GM12878 (cell line): ENCODE measurements at regions not wholly inside any gene's neighbourhood (a gene's known extent, or its start where the extent isn't known, plus 50 kb on each side); places are given as distances from the start of the nearest gene placed in this dataset.

Source experiments
- ATAC-seq: fragments of 200-7000 bp; cut with Tn5 transposase; 3 replicates; pipeline ENCODE4 v1.9.1; 2020; ENCODE audit warnings: mild to moderate bottlenecking, moderate library complexity
- BruUV-seq: library from RNA; stranded (reverse); fragments of 400-500 nt; replicated peaks from 2 replicates; lab custom pipeline; 2021; lab: Mats Ljungman, UMichigan
- CTCF ChIA-PET: fragments of 300-600 bp; sonication (Branson Sonifier 250); formaldehyde crosslinking; extraction: SDS; loops from one replicate; lab custom pipeline; 2021; ENCODE audit warnings: inconsistent platforms; lab: Yijun Ruan, JAX
- POLR2A ChIA-PET: fragments of 350-600 bp; formaldehyde crosslinking; extraction: SDS; loops from one replicate; lab custom pipeline; 2021; ENCODE audit warnings: inconsistent platforms; lab: Charles Lee
- RAD21 ChIA-PET: fragments of 300-600 bp; sonication (Branson Sonifier 250); formaldehyde crosslinking; loops from one replicate; lab custom pipeline; 2023; ENCODE audit warnings: antibody characterized with exemption; ENCODE audit not compliant: unreplicated experiment; lab: Charles Lee
- SMC1A ChIA-PET: fragments of 300-600 bp; sonication (Branson Sonifier 250); formaldehyde crosslinking; loops from one replicate; lab custom pipeline; 2023; ENCODE audit not compliant: unreplicated experiment, uncharacterized antibody; lab: Charles Lee
- DNase-seq: peaks from one replicate; pipeline ENCODE4 v3.0.0-alpha.2; 2011; ENCODE audit warnings: low read depth, low spot score
- FAIRE-seq: peaks from 3 replicates; lab custom pipeline; 2011; peaks lifted over from hg19 to GRCh38; lab: Jason Lieb, UNC
- H2AFZ ChIP-seq: 2 replicates; pipeline ENCODE4 v1.6.0; 2011; ENCODE audit warnings: low read depth, low read length, control low read depth; ENCODE audit not compliant: control insufficient read depth
- H3K27ac ChIP-seq: 2 replicates; pipeline ENCODE4 v1.5.1; 2011; ENCODE audit warnings: control low read depth; ENCODE audit not compliant: control insufficient read depth, insufficient read depth
- H3K27me3 ChIP-seq, 2 experiments: replicated peaks in 1 of 2; 2 replicates each; pipeline versions ENCODE4 v1.6.0 to v1.6.1; 2011; ENCODE audit warnings: low read length in 1 of 2; ENCODE audit not compliant: control insufficient read depth in 2 of 2, insufficient read depth in 2 of 2
- H3K36me3 ChIP-seq, 2 experiments: 2 replicates each; pipeline ENCODE4 v1.5.1; 2011; ENCODE audit warnings: low read length in 1 of 2; ENCODE audit not compliant: control insufficient read depth in 2 of 2, insufficient read depth in 2 of 2
- H3K4me1 ChIP-seq: 2 replicates; pipeline ENCODE4 v1.6.1; 2011; ENCODE audit warnings: mild to moderate bottlenecking, low read length, moderate library complexity, mixed read lengths; ENCODE audit not compliant: control insufficient read depth, insufficient read depth
- H3K4me2 ChIP-seq: 2 replicates; pipeline ENCODE4 v1.6.0; 2011; ENCODE audit warnings: control low read depth; ENCODE audit not compliant: control insufficient read depth, insufficient read depth
- H3K4me3 ChIP-seq: fragments of 200-600 bp; sonication (generic); 2 replicates; pipeline ENCODE4 v1.5.1; 2016
- H3K79me2 ChIP-seq: 2 replicates; pipeline ENCODE4 v1.6.0; 2011; ENCODE audit warnings: low read length; ENCODE audit not compliant: control insufficient read depth, insufficient read depth
- H3K9ac ChIP-seq: 2 replicates; pipeline ENCODE4 v1.8.0; 2011; ENCODE audit warnings: low read length, control low read depth, mixed read lengths; ENCODE audit not compliant: control insufficient read depth, insufficient read depth
- H3K9me3 ChIP-seq: replicated peaks from 3 replicates; pipeline ENCODE4 v1.5.1; 2011; ENCODE audit warnings: mild to moderate bottlenecking, low read length; ENCODE audit not compliant: control insufficient read depth, insufficient read depth
- H4K20me1 ChIP-seq: 2 replicates; pipeline ENCODE4 v1.6.0; 2011; ENCODE audit not compliant: control insufficient read depth, insufficient read depth
- RAD21 ChIP-seq: IDR thresholded peaks from 2 replicates; pipeline ENCODE4 v1.6.1; 2011; ENCODE audit warnings: mild to moderate bottlenecking, low read depth, low read length, moderate library complexity; ENCODE audit not compliant: insufficient read depth
- RELA ChIP-seq: fragments of 450-650 bp; IDR thresholded peaks from 2 replicates; pipeline ENCODE4 v1.8.0; 2014; ENCODE audit warnings: borderline replicate concordance; ENCODE audit not compliant: partially characterized antibody
- SMC3 ChIP-seq: IDR thresholded peaks from 2 replicates; pipeline ENCODE4 v1.6.1; 2011; ENCODE audit warnings: low read length, improper control_type of control experiment, borderline replicate concordance
- SREBF1 ChIP-seq: IDR thresholded peaks from 2 replicates; pipeline ENCODE4 v1.6.1; 2012; ENCODE audit warnings: mild to moderate bottlenecking, low read length
- WGBS: methylation state at CpG from one replicate; pipeline ENCODE4 v1.1.6; 2016; ENCODE audit warnings: low lambda C conversion rate; ENCODE audit not compliant: insufficient replicate concordance, insufficient coverage; ENCODE audit errors: missing lambda C conversion rate; 5-methylcytosine and 5-hydroxymethylcytosine counted together
- in situ Hi-C: fragments of 300-500 bp; cut with MboI; formaldehyde crosslinking; loops from 9 replicates; pipeline ENCODE4 v1.14.3; 2018; ENCODE audit warnings: mixed read lengths
- intact Hi-C: fragments of 100-400 bp; cut with micrococcal nuclease; formaldehyde crosslinking; loops from one replicate; pipeline ENCODE4 v1.14.2; 2022; ENCODE audit not compliant: unreplicated experiment
- TF ChIP-seq, protein P1 (sequence below): fragments of 150-350 bp; IDR thresholded peaks from 2 replicates; pipeline ENCODE4 v1.6.1; 2016; ENCODE audit warnings: low read depth, low read length
- TF ChIP-seq, protein P2 (sequence below): fragments of 450-650 bp; IDR thresholded peaks from 2 replicates; pipeline ENCODE4 v1.6.1; 2017; ENCODE audit warnings: mild to moderate bottlenecking, moderate library complexity
- TF ChIP-seq, protein P3 (sequence below): IDR thresholded peaks from 2 replicates; pipeline ENCODE4 v1.6.1; 2012; ENCODE audit warnings: low read depth, low read length, improper control_type of control experiment

DNA sequence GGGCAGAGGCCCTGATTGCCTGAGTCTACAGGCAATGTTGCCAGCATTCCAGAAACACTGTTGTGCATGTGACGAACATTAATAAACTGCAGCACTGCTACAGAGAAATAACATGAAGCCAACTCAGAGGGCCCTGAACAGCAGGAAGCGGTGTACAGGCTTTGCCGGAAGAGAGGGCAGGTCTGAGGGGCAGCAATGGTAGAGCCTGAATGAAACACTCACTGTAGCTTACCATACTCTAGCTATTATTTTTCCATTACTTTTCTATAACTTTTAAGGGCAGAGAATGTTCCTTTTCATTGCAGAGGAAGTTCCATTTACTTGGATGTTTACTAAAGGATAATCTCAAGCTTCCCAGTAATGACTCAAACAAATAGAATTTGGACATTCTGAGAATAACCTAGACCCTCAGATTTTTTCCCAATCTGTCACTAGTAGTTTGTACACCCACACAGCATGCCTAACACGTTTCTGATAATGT is 150.4 kb downstream of the MTX2 start:
- CTCF ChIA-PET, result no interaction called here
- BruUV-seq, result no TSS peak
- no peak overlapping the region for H2AFZ ChIP-seq

DNA sequence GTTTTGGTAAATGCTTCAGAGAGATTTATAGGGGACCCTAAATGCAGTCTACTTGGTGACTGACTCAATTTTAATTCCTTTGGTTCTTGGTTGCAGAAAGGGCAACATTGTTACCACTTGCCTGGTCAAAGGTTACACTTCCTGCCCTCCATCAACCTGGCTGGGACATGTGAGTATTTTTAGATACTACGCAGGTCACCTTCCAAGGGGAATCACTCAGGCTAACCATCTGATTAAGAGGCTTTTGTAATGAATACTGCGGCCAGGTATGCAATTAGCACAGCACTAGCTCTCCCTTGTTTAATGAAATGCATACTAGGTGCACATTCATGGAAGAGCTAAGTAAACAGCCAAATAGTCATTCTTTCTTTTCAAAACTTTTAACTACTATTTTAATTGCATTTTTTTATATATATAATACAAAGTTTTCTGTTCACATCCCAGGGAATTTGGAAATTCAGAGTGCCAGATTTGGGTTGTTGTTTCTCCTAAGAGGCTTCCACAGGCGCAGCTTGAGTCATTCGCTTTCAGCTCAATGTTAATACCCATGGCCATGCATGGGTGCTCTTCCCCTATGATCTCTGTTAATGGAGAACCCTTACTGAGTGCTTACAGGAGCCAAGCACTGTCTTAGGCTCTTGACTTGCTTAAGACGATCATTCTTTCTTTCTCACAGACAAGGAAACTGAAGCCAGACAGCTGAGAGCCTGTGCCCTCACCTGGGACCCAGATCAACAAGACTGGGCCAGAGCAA is 152.2 kb downstream of the MTX2 start:
- no peak overlapping the region for H2AFZ ChIP-seq
- FAIRE-seq (no peak), DNase-seq (no peak), ATAC-seq (no peak)
- no peaks in the 10 kb centered on the region; a peak in 1 of 4 replicates for H3K27me3 ChIP-seq
- CTCF ChIA-PET, result no interaction called here
- no peak overlapping the region for H3K27ac ChIP-seq
- no peaks in the 10 kb centered on the region for H3K79me2 ChIP-seq
- in situ Hi-C loops (no loop called here), intact Hi-C loops (no loop called here)
- no peaks in the 10 kb centered on the region for H3K4me1 ChIP-seq
- H3K9ac ChIP-seq, result no peak overlapping the region
- BruUV-seq, result no TSS peak
- no peak overlapping the region for H3K4me2 ChIP-seq
- H4K20me1 ChIP-seq, result no peaks in the 10 kb centered on the region
- no peaks in the 10 kb centered on the region for H3K9me3 ChIP-seq
- RAD21 ChIA-PET, result interaction anchor here (0.6 kb wide), 1 partner anchor 278 kb away, joined by 3 read pairs; no protein-coding TSS in a partner anchor
- SMC1A ChIA-PET, result interaction anchor here (1.4 kb wide), 1 partner anchor 27 kb away, joined by 3 read pairs; no protein-coding TSS in a partner anchor
- POLR2A ChIA-PET, result no interaction called here
- H3K4me3 ChIP-seq, result no peak overlapping the region
- no peaks in the 10 kb centered on the region for H3K36me3 ChIP-seq
- 59% methylated on average over 5 of the region's 5 CpGs for WGBS
- TF ChIP-seq, protein P1, sequence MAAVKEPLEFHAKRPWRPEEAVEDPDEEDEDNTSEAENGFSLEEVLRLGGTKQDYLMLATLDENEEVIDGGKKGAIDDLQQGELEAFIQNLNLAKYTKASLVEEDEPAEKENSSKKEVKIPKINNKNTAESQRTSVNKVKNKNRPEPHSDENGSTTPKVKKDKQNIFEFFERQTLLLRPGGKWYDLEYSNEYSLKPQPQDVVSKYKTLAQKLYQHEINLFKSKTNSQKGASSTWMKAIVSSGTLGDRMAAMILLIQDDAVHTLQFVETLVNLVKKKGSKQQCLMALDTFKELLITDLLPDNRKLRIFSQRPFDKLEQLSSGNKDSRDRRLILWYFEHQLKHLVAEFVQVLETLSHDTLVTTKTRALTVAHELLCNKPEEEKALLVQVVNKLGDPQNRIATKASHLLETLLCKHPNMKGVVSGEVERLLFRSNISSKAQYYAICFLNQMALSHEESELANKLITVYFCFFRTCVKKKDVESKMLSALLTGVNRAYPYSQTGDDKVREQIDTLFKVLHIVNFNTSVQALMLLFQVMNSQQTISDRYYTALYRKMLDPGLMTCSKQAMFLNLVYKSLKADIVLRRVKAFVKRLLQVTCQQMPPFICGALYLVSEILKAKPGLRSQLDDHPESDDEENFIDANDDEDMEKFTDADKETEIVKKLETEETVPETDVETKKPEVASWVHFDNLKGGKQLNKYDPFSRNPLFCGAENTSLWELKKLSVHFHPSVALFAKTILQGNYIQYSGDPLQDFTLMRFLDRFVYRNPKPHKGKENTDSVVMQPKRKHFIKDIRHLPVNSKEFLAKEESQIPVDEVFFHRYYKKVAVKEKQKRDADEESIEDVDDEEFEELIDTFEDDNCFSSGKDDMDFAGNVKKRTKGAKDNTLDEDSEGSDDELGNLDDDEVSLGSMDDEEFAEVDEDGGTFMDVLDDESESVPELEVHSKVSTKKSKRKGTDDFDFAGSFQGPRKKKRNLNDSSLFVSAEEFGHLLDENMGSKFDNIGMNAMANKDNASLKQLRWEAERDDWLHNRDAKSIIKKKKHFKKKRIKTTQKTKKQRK, result no peak
- TF ChIP-seq, protein P2, sequence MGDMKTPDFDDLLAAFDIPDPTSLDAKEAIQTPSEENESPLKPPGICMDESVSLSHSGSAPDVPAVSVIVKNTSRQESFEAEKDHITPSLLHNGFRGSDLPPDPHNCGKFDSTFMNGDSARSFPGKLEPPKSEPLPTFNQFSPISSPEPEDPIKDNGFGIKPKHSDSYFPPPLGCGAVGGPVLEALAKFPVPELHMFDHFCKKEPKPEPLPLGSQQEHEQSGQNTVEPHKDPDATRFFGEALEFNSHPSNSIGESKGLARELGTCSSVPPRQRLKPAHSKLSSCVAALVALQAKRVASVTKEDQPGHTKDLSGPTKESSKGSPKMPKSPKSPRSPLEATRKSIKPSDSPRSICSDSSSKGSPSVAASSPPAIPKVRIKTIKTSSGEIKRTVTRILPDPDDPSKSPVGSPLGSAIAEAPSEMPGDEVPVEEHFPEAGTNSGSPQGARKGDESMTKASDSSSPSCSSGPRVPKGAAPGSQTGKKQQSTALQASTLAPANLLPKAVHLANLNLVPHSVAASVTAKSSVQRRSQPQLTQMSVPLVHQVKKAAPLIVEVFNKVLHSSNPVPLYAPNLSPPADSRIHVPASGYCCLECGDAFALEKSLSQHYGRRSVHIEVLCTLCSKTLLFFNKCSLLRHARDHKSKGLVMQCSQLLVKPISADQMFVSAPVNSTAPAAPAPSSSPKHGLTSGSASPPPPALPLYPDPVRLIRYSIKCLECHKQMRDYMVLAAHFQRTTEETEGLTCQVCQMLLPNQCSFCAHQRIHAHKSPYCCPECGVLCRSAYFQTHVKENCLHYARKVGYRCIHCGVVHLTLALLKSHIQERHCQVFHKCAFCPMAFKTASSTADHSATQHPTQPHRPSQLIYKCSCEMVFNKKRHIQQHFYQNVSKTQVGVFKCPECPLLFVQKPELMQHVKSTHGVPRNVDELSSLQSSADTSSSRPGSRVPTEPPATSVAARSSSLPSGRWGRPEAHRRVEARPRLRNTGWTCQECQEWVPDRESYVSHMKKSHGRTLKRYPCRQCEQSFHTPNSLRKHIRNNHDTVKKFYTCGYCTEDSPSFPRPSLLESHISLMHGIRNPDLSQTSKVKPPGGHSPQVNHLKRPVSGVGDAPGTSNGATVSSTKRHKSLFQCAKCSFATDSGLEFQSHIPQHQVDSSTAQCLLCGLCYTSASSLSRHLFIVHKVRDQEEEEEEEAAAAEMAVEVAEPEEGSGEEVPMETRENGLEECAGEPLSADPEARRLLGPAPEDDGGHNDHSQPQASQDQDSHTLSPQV, result no peak
- TF ChIP-seq, protein P3, sequence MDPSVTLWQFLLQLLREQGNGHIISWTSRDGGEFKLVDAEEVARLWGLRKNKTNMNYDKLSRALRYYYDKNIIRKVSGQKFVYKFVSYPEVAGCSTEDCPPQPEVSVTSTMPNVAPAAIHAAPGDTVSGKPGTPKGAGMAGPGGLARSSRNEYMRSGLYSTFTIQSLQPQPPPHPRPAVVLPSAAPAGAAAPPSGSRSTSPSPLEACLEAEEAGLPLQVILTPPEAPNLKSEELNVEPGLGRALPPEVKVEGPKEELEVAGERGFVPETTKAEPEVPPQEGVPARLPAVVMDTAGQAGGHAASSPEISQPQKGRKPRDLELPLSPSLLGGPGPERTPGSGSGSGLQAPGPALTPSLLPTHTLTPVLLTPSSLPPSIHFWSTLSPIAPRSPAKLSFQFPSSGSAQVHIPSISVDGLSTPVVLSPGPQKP, result no peak
- no peak for TF ChIP-seq SREBF1
- TF ChIP-seq RELA, result no peak
- TF ChIP-seq RAD21, result no peak

More for the DNA sequence above, 150.4 kb downstream of the MTX2 start:
- ATAC-seq, result no peak
- SMC1A ChIA-PET, result no interaction called here
- H3K9ac ChIP-seq, result no peak overlapping the region
- no peak overlapping the region for H3K4me2 ChIP-seq
- no peak for FAIRE-seq
- H3K36me3 ChIP-seq, result no peaks in the 10 kb centered on the region
- no peaks in the 10 kb centered on the region; a peak in 1 of 4 replicates for H3K27me3 ChIP-seq
- in situ Hi-C loops, result no loop called here
- RAD21 ChIA-PET, result no interaction called here
- 54% methylated on average over 4 of the region's 4 CpGs for WGBS
- intact Hi-C loops, result no loop called here
- H3K4me3 ChIP-seq, result no peak overlapping the region
- no peaks in the 10 kb centered on the region for H3K4me1 ChIP-seq
- no peak for TF ChIP-seq SMC3
- H3K79me2 ChIP-seq, result no peaks in the 10 kb centered on the region
- no peak overlapping the region for H3K27ac ChIP-seq
- POLR2A ChIA-PET, result no interaction called here
- H4K20me1 ChIP-seq, result no peaks in the 10 kb centered on the region
- DNase-seq, result no peak
- no peaks in the 10 kb centered on the region for H3K9me3 ChIP-seq
